RWPE2 (cell line): ENCODE measurements at regions not wholly inside any gene's neighbourhood (a gene's known extent, or its start where the extent isn't known, plus 50 kb on each side); places are given as distances from the start of the nearest gene placed in this dataset.
"Not testable (repeated sequence)": the region's sequence is repeated elsewhere in the genome, so short reads cannot be mapped to it uniquely, and the experiment has no call there.

ENCODE experiments used
- ATAC-seq: fragments of 200-7000 bp; cut with Tn5 transposase; 3 replicates; pipeline ENCODE4 v1.9.1; 2021; ENCODE audit warnings: low read depth
- DNase-seq: peaks from one replicate; pipeline ENCODE4 v3.0.0-alpha.2; 2020; ENCODE audit warnings: low spot score
- H3K27ac ChIP-seq: fragments of 450-650 bp; 2 replicates; pipeline ENCODE4 v1.5.1; 2017; ENCODE audit warnings: mild to moderate bottlenecking; ENCODE audit not compliant: poor library complexity, severe bottlenecking
- H3K27me3 ChIP-seq: fragments of 250-450 bp; sonication (Bioruptor Pico); 2 replicates; pipeline ENCODE4 v1.5.1; 2021; ENCODE audit warnings: mild to moderate bottlenecking, moderate library complexity; ENCODE audit not compliant: insufficient read depth, poor library complexity, severe bottlenecking
- H3K36me3 ChIP-seq: fragments of 250-450 bp; sonication (Bioruptor Pico); 2 replicates; pipeline ENCODE4 v1.5.1; 2020; ENCODE audit warnings: low read depth, mild to moderate bottlenecking, moderate library complexity
- H3K4me1 ChIP-seq: fragments of 250-450 bp; sonication (Bioruptor Pico); 2 replicates; pipeline ENCODE4 v1.5.1; 2021; ENCODE audit warnings: mild to moderate bottlenecking, moderate library complexity; ENCODE audit not compliant: insufficient read depth, poor library complexity, severe bottlenecking
- H3K4me3 ChIP-seq: fragments of 250-450 bp; sonication (Bioruptor Pico); 2 replicates; pipeline ENCODE4 v1.5.1; 2021; ENCODE audit warnings: mild to moderate bottlenecking, moderate library complexity; ENCODE audit not compliant: severe bottlenecking
- H3K9me3 ChIP-seq: fragments of 250-450 bp; sonication (Bioruptor Pico); 2 replicates; pipeline ENCODE4 v1.5.1; 2021; ENCODE audit warnings: mild to moderate bottlenecking, moderate library complexity; ENCODE audit not compliant: severe bottlenecking
- TF ChIP-seq, protein P1 (sequence below): fragments of 450-650 bp; IDR thresholded peaks from one replicate; pipeline ENCODE4 v1.5.1; 2017; ENCODE audit warnings: mild to moderate bottlenecking, moderate library complexity; ENCODE audit not compliant: poor library complexity, severe bottlenecking

DNA sequence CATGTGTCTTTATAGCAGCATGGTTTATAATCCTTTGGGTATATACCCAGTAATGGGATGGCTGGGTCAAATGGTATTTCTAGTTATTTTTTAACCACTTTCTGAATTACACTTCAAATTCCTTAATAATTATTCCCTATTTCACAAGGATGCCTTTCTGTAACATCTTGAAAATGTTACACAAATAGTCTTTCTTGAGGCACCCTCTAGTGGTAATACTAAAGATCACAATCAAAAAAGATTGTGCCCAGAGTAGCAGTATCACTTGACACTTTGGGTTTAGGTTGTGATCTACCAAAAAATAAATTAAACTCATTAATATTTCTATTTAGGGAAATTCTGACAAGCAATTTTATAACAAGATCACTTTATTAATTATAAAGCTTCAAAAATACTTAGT, 74.0 kb upstream of the TEKT4 start:
- H3K4me3 ChIP-seq, ATAC-seq, H3K27ac ChIP-seq, H3K4me1 ChIP-seq, H3K36me3 ChIP-seq, H3K9me3 ChIP-seq, H3K27me3 ChIP-seq, DNase-seq: not testable (repeated sequence)
- TF ChIP-seq, protein P1, sequence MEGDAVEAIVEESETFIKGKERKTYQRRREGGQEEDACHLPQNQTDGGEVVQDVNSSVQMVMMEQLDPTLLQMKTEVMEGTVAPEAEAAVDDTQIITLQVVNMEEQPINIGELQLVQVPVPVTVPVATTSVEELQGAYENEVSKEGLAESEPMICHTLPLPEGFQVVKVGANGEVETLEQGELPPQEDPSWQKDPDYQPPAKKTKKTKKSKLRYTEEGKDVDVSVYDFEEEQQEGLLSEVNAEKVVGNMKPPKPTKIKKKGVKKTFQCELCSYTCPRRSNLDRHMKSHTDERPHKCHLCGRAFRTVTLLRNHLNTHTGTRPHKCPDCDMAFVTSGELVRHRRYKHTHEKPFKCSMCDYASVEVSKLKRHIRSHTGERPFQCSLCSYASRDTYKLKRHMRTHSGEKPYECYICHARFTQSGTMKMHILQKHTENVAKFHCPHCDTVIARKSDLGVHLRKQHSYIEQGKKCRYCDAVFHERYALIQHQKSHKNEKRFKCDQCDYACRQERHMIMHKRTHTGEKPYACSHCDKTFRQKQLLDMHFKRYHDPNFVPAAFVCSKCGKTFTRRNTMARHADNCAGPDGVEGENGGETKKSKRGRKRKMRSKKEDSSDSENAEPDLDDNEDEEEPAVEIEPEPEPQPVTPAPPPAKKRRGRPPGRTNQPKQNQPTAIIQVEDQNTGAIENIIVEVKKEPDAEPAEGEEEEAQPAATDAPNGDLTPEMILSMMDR: peak; percentile 65
